HL-60 (cell line): ENCODE measurements at regions not wholly inside any gene's neighbourhood (a gene's known extent, or its start where the extent isn't known, plus 50 kb on each side); places are given as distances from the start of the nearest gene placed in this dataset.

ENCODE experiments used
- GABPA ChIP-seq: IDR thresholded peaks from 2 replicates; pipeline ENCODE4 v1.6.1; 2012; ENCODE audit warnings: low read depth
- TF ChIP-seq, protein P1 (sequence below): IDR thresholded peaks from one replicate; pipeline ENCODE4 v1.5.1; 2011; ENCODE audit warnings: low read length, control low read depth, inconsistent platforms; ENCODE audit not compliant: insufficient read depth
- TF ChIP-seq, protein P2 (sequence below): IDR thresholded peaks from 2 replicates; pipeline ENCODE4 v1.6.1; 2012; ENCODE audit warnings: low read depth; ENCODE audit not compliant: insufficient replicate concordance

DNA sequence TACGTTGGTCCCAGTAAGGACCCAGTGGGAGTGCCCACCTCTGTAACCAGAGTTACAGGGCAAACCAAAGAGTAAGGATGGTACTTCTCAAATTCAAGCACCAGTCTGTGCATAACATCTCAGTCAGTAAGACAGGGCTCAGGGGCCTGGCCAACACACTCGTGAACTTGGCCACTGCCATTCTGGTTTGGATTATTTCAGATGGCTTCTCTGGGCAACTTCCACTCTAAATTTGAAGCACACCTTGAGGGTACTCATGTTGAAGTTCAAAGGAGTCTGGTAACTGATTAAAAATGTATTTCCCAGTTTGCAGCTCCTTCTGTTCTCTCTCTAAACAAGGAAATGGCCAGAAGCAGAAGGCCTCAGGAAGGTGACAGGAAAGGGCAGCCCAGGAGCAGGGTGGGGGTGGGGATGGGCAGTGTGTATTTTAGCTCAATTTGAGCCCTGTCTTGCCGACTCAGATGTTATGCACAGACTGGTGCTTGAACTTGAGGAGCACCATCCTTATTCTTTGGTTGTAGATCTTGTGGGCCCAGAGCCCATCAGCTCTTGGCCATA, 107.3 kb upstream of the GLI3 start:
- TF ChIP-seq, protein P1, sequence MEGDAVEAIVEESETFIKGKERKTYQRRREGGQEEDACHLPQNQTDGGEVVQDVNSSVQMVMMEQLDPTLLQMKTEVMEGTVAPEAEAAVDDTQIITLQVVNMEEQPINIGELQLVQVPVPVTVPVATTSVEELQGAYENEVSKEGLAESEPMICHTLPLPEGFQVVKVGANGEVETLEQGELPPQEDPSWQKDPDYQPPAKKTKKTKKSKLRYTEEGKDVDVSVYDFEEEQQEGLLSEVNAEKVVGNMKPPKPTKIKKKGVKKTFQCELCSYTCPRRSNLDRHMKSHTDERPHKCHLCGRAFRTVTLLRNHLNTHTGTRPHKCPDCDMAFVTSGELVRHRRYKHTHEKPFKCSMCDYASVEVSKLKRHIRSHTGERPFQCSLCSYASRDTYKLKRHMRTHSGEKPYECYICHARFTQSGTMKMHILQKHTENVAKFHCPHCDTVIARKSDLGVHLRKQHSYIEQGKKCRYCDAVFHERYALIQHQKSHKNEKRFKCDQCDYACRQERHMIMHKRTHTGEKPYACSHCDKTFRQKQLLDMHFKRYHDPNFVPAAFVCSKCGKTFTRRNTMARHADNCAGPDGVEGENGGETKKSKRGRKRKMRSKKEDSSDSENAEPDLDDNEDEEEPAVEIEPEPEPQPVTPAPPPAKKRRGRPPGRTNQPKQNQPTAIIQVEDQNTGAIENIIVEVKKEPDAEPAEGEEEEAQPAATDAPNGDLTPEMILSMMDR: no peak
- no peak for TF ChIP-seq GABPA
- TF ChIP-seq, protein P2, sequence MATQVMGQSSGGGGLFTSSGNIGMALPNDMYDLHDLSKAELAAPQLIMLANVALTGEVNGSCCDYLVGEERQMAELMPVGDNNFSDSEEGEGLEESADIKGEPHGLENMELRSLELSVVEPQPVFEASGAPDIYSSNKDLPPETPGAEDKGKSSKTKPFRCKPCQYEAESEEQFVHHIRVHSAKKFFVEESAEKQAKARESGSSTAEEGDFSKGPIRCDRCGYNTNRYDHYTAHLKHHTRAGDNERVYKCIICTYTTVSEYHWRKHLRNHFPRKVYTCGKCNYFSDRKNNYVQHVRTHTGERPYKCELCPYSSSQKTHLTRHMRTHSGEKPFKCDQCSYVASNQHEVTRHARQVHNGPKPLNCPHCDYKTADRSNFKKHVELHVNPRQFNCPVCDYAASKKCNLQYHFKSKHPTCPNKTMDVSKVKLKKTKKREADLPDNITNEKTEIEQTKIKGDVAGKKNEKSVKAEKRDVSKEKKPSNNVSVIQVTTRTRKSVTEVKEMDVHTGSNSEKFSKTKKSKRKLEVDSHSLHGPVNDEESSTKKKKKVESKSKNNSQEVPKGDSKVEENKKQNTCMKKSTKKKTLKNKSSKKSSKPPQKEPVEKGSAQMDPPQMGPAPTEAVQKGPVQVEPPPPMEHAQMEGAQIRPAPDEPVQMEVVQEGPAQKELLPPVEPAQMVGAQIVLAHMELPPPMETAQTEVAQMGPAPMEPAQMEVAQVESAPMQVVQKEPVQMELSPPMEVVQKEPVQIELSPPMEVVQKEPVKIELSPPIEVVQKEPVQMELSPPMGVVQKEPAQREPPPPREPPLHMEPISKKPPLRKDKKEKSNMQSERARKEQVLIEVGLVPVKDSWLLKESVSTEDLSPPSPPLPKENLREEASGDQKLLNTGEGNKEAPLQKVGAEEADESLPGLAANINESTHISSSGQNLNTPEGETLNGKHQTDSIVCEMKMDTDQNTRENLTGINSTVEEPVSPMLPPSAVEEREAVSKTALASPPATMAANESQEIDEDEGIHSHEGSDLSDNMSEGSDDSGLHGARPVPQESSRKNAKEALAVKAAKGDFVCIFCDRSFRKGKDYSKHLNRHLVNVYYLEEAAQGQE: no peak
